Memory B cell (primary cell): ENCODE measurements at regions not wholly inside any gene's neighbourhood (a gene's known extent, or its start where the extent isn't known, plus 50 kb on each side); places are given as distances from the start of the nearest gene placed in this dataset.
"Not testable (repeated sequence)": the region's sequence is repeated elsewhere in the genome, so short reads cannot be mapped to it uniquely, and the experiment has no call there.

Experiments
- ATAC-seq: fragments of 150-1000 bp; cut with Tn5 transposase; 2 replicates; pipeline ENCODE4 v1.10.0; 2021; ENCODE audit warnings: low read depth, mild to moderate bottlenecking, moderate library complexity
- DNase-seq, 2 donors: peaks; one replicate each; pipeline ENCODE4 v3.0.0; 2022; ENCODE audit warnings: low spot score in 2 of 2
- H3K27ac Mint-ChIP-seq: one replicate; pipeline ENCODE4 v1.8.0; 2022; ENCODE audit warnings: mild to moderate bottlenecking, moderate library complexity, mixed read lengths
- H3K27me3 Mint-ChIP-seq: one replicate; pipeline ENCODE4 v1.8.0; 2022; ENCODE audit warnings: mixed read lengths
- H3K36me3 Mint-ChIP-seq: one replicate; pipeline ENCODE4 v1.8.0; 2022; ENCODE audit warnings: mild to moderate bottlenecking, mixed read lengths
- H3K4me1 Mint-ChIP-seq: one replicate; pipeline ENCODE4 v1.8.0; 2022; ENCODE audit warnings: mixed read lengths
- H3K4me3 Mint-ChIP-seq: one replicate; pipeline ENCODE4 v1.8.0; 2022; ENCODE audit warnings: mild to moderate bottlenecking, moderate library complexity, mixed read lengths
- H3K9me3 Mint-ChIP-seq: one replicate; pipeline ENCODE4 v1.8.0; 2022; ENCODE audit warnings: mixed read lengths

- ATAC-seq = no peak
- H3K4me3 Mint-ChIP-seq = no peak overlapping the region
- DNase-seq = no peak
- H3K36me3 Mint-ChIP-seq = no peaks in the 10 kb centered on the region
- no peak overlapping the region for H3K27ac Mint-ChIP-seq
- peaks cover 2% of the 10 kb centered on the region for H3K27me3 Mint-ChIP-seq
- H3K4me1 Mint-ChIP-seq = no peaks in the 10 kb centered on the region
- no peaks in the 10 kb centered on the region for H3K9me3 Mint-ChIP-seq
Measured at GRCh38 chr15:79740561-79740960, 156.3 kb downstream of the MTHFS start.

DNA sequence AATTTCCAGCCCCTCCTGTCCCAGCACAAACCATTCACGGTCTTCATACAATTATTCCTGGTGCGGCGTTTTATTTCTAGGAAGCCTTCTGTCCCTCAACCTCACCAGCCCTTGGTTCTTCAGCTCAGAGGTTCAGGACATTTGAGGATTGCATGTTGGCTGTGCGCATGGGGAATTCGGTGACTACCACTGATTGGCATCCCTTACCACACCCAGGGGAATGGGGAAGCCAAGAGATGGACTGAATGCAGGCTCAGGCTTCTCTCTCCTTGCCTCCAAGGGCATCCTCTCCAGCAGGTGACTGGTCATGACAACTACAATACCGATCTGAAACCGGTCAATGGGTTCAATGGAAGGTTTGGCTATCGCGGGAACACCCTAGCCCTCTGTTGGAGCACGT is 153.8 kb downstream of the MTHFS start:
- H3K27ac Mint-ChIP-seq = no peak overlapping the region

GRCh38 chr15:79744485-79744884 is 152.3 kb downstream of the MTHFS start:
- not testable (repeated sequence) for DNase-seq, H3K4me3 Mint-ChIP-seq, H3K27ac Mint-ChIP-seq, H3K9me3 Mint-ChIP-seq, H3K36me3 Mint-ChIP-seq, H3K27me3 Mint-ChIP-seq, H3K4me1 Mint-ChIP-seq, ATAC-seq

More for the DNA sequence above, 153.8 kb downstream of the MTHFS start:
- Mint-ChIP-seq H3K27me3 (peaks cover 2% of the 10 kb centered on the region), H3K9me3 (peaks cover 1% of the 10 kb centered on the region), H3K36me3 (no peaks in the 10 kb centered on the region), H3K4me1 (no peaks in the 10 kb centered on the region), H3K4me3 (no peak overlapping the region)
- ATAC-seq = no peak
- no peak for DNase-seq

DNA sequence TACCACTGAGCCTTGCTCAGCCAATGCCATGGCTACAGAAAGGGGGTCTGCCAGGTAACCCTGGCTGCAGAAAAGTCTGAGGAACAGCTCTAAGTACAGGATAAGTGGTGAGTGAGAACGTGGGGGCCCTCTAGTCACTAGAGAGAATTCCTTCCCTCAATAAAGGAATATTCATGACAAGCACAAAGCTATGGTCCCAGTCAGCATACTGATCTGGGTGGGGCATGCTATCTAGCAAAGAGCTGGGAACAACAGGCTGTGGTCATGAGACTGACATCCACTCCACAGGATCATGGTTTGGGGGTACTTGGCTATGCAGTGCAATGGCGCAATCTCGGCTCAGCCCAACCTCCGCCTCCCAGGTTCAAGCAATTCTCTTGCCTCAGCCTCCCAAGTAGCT is 140.4 kb downstream of the MTHFS start:
- Mint-ChIP-seq H3K36me3 (no peaks in the 10 kb centered on the region), H3K4me3 (no peak overlapping the region), H3K9me3 (peaks cover 3% of the 10 kb centered on the region), H3K4me1 (no peaks in the 10 kb centered on the region), H3K27me3 (peaks cover 11% of the 10 kb centered on the region), H3K27ac (no peak overlapping the region)
- ATAC-seq (no peak), DNase-seq (no peak)

- H3K27ac Mint-ChIP-seq = no peak overlapping the region
- peaks cover 3% of the 10 kb centered on the region for H3K36me3 Mint-ChIP-seq
- peaks cover 13% of the 10 kb centered on the region for H3K9me3 Mint-ChIP-seq
- no peak for ATAC-seq
- peaks cover 10% of the 10 kb centered on the region for H3K27me3 Mint-ChIP-seq
- no peak overlapping the region for H3K4me3 Mint-ChIP-seq
- H3K4me1 Mint-ChIP-seq = no peaks in the 10 kb centered on the region
- no peak for DNase-seq
Measured at GRCh38 chr15:79765081-79765480, 131.7 kb downstream of the MTHFS start.

DNA sequence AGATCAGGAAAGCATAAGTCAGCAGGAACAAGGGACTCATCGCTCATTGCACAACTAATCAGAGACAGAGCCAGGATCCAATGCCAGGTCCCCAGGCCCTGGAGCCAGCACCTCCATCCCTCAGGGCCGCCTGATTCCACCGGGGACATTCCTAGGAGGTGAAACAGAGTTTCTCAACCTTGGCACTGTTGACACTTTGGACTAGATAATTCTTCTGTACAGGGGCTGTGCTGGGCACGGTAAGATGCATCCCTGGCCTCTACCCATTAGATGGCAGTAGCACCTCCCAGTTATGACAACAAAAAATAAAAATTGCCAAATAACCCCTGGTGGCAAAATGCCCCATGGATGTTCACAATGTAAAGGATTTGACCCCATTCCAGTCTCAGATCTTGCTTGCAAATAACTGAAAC is 127.7 kb downstream of the MTHFS start:
- DNase-seq (no peak), ATAC-seq (no peak)
- Mint-ChIP-seq H3K4me1 (no peaks in the 10 kb centered on the region), H3K27me3 (peaks cover 12% of the 10 kb centered on the region), H3K27ac (no peak overlapping the region), H3K4me3 (no peak overlapping the region), H3K36me3 (no peaks in the 10 kb centered on the region), H3K9me3 (peaks cover 6% of the 10 kb centered on the region)

- Mint-ChIP-seq H3K36me3 (no peaks in the 10 kb centered on the region), H3K4me1 (no peaks in the 10 kb centered on the region), H3K4me3 (no peak overlapping the region), H3K27me3 (peaks cover 7% of the 10 kb centered on the region), H3K27ac (no peak overlapping the region), H3K9me3 (peaks cover 3% of the 10 kb centered on the region)
- DNase-seq = no peak
- no peak for ATAC-seq
Measured at GRCh38 chr15:79769933-79770759, 126.7 kb downstream of the MTHFS start.

DNA sequence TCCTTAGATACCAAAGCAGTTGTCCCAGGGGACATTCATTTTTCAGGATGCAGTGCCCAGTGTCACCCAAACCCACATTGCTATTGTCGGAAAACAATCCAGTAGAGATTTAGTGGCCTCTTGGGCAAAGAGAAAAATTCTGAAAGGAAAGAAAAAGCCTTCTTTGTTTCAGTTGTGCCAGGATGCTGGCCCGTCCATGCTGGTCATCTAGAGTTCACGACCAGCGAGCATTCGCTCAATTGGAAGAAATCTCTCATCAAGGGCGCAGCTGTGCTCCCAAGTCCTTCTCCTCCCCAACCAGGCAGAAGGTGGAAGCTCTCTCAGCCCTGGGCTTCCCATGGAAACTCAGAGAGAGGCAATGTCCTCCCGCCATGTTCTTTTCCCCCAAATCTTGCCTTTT is 123.7 kb downstream of the MTHFS start:
- Mint-ChIP-seq H3K27me3 (peaks cover 7% of the 10 kb centered on the region), H3K4me1 (no peaks in the 10 kb centered on the region), H3K9me3 (peaks cover 1% of the 10 kb centered on the region), H3K27ac (no peak overlapping the region), H3K4me3 (no peak overlapping the region), H3K36me3 (no peaks in the 10 kb centered on the region)
- no peak for ATAC-seq
- DNase-seq = no peak

GRCh38 chr15:79775821-79776220 is 121.0 kb downstream of the MTHFS start:
- Mint-ChIP-seq H3K4me1 (peaks cover 3% of the 10 kb centered on the region), H3K27me3 (peaks cover 2% of the 10 kb centered on the region), H3K27ac (no peak overlapping the region), H3K36me3 (no peaks in the 10 kb centered on the region), H3K9me3 (peaks cover 1% of the 10 kb centered on the region), H3K4me3 (no peak overlapping the region)
- ATAC-seq (no peak), DNase-seq (no peak)

- peaks cover 3% of the 10 kb centered on the region for H3K4me1 Mint-ChIP-seq
- H3K27ac Mint-ChIP-seq = no peak overlapping the region
- H3K27me3 Mint-ChIP-seq = peaks cover 5% of the 10 kb centered on the region
- H3K9me3 Mint-ChIP-seq = peaks cover 11% of the 10 kb centered on the region
- H3K36me3 Mint-ChIP-seq = peaks cover 6% of the 10 kb centered on the region
- ATAC-seq = no peak
- no peak overlapping the region for H3K4me3 Mint-ChIP-seq
- DNase-seq = no peak
Measured at GRCh38 chr15:79777916-79778315, 118.9 kb downstream of the MTHFS start.

- peaks cover 3% of the 10 kb centered on the region for H3K4me1 Mint-ChIP-seq
Measured at GRCh38 chr15:79778378-79778990, 118.3 kb downstream of the MTHFS start.

DNA sequence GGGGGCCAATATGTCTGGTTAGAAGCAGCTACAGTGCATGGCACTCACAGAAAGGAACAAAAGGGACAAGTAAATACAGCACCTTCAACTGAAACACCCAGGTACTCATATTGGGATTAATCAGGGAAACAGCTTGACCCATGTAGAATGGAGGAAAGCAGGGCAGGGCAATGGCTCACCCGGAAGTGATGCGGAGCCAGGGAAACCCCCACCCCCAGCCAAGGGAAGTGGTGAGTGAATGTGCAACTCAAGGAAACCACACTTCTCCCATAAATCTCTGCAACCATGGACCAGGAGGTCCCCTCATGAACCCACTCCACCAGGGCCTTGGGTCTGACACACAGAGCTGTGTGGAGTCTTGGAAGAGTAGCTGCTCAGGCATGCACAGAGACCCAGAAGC is 117.1 kb downstream of the MTHFS start:
- Mint-ChIP-seq H3K27me3 (peaks cover 7% of the 10 kb centered on the region), H3K4me1 (peaks cover 3% of the 10 kb centered on the region), H3K9me3 (peaks cover 16% of the 10 kb centered on the region), H3K4me3 (no peak overlapping the region), H3K36me3 (peaks cover 7% of the 10 kb centered on the region), H3K27ac (no peak overlapping the region)
- DNase-seq = no peak
- ATAC-seq = no peak

More at GRCh38 chr15:79778378-79778990, 118.3 kb downstream of the MTHFS start:
- peaks cover 7% of the 10 kb centered on the region for H3K36me3 Mint-ChIP-seq
- no peak for DNase-seq
- H3K9me3 Mint-ChIP-seq = peaks cover 15% of the 10 kb centered on the region
- H3K27ac Mint-ChIP-seq = no peak overlapping the region
- peaks cover 7% of the 10 kb centered on the region for H3K27me3 Mint-ChIP-seq
- no peak overlapping the region for H3K4me3 Mint-ChIP-seq
- no peak for ATAC-seq

DNA sequence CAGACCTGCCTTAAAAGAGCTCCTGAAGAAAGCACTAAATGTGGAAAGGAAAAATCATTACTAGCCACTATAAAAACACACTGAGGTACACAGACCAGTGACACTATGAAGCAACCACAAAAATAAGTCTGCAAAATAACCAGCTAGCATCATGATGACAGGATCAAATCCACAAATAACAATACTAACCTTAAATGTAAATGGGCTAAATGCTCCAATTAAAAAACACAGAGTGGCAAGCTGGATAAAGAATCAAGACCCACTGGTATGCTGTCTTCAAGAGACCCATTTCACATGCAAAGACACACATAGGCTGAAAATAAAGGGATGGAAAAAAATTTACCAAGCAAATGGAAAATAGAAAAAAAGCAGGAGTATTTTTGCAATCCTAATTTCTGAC is 114.5 kb downstream of the MTHFS start:
- not testable (repeated sequence) for H3K36me3 Mint-ChIP-seq, H3K27me3 Mint-ChIP-seq

More for the DNA sequence above, 114.5 kb downstream of the MTHFS start:
- H3K27ac Mint-ChIP-seq, DNase-seq, H3K4me1 Mint-ChIP-seq, ATAC-seq, H3K4me3 Mint-ChIP-seq: not testable (repeated sequence)
- H3K9me3 Mint-ChIP-seq = peaks cover 16% of the 10 kb centered on the region
